ENCODE measurements at regions not wholly inside any gene's neighbourhood (a gene's known extent, or its start where the extent isn't known, plus 50 kb on each side); places are given as distances from the start of the nearest gene placed in this dataset.

DNA sequence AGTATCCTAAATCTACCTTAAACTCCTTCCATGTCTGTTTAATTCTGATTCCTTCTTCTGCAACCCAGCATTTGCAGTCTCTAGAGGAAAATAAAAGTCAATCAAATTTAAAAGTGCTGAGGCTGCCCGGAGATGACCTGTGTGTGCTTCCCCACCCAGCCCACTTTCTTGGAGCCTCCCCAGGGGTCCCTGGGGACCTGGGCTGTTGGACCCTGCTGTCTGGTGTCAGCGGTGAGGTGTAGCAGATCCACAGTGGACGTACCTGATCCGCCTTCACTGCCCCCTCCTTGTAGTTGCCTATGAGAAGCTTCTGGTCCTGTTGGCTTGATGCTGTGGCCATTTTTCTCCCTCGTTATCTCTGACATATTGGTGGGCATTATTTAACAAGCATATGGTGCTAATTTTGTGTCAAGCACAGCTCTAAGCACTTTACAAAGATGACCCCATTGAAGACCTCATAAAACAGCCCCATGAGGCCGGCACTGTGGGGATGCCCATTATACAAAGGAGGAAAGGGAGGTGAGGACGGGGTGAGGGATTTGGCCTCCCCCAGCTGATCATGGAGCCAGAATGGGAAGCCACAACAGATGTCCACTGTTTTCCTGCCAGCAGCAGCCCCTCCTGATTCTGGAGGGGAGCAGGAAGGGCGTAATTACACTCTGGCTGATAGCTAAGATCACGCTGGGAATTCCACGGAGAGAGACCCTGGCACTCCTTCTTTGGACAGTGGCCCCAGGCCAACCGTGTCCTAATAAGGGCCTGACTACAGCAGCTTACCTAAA, 628.2 kb downstream of the CDH26 start:
- Histone ChIP-seq H3K9me3 (ENCODE audit: control insufficient read depth, low read length) (no peaks in the 10 kb centered on the region), H3K36me3 (ENCODE audit: control insufficient read depth, insufficient read depth, low read length) (no peaks in the 10 kb centered on the region), H3K27me3 (replicated peaks; ENCODE audit: control insufficient read depth, insufficient read depth, low read length, poor library complexity, severe bottlenecking) (no peaks in the 10 kb centered on the region), H3K4me3 (ENCODE audit: insufficient read depth, low read depth, low read length, poor library complexity, severe bottlenecking) (no peak overlapping the region), H3K27ac (ENCODE audit: insufficient read depth, low read length, poor library complexity, severe bottlenecking) (no peak overlapping the region), H3K4me1 (ENCODE audit: control insufficient read depth, insufficient read depth, low read length, poor library complexity, severe bottlenecking) (no peaks in the 10 kb centered on the region)
- DNase-seq: no peak

DNA sequence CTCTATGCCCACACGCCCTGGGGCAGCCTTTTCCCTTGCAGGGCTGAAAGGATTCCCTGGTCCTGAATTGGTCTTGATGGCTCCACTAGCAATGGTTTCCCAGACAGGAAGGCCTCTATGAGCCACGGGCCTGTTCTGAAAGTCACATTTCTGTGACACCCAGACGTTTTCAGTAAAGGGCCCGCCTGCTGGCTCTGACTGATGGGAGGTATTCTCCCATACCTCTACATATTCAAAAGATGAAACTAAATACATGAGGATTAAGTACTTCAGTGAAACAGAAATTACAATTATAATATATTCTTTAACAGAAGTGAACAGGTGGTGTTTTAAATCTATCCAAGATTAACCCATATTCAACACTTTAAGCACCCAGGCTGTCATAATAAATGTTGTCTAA, 629.8 kb downstream of the CDH26 start:
- H3K9me3 ChIP-seq (ENCODE audit: control insufficient read depth, low read length): no peaks in the 10 kb centered on the region
- H3K4me1 ChIP-seq (ENCODE audit: control insufficient read depth, insufficient read depth, low read length, poor library complexity, severe bottlenecking): no peaks in the 10 kb centered on the region
- DNase-seq: no peak
- H3K27ac ChIP-seq (ENCODE audit: insufficient read depth, low read length, poor library complexity, severe bottlenecking): no peak overlapping the region
- H3K27me3 ChIP-seq (replicated peaks; ENCODE audit: control insufficient read depth, insufficient read depth, low read length, poor library complexity, severe bottlenecking): no peaks in the 10 kb centered on the region
- H3K36me3 ChIP-seq (ENCODE audit: control insufficient read depth, insufficient read depth, low read length): no peaks in the 10 kb centered on the region
- H3K4me3 ChIP-seq (ENCODE audit: insufficient read depth, low read depth, low read length, poor library complexity, severe bottlenecking): no peak overlapping the region

DNA sequence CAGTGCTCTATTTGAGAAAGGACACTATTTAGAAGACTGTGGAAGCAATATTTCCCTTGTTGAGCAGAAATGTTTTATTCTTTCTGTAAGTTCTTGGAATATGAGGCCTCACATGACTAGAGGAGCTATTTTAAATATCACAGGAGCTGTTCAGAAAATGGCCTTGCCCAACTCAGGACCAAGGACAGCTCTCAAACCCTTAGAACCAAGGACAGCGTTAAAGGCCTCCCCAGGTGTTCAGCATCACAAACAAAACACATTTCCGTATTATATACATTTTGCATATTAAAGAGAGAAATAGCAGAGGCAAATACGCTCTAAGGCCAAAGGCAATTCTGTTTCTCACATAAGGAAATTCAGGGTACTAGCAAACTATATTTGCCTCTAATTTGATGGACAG, 631.4 kb downstream of the CDH26 start:
- Histone ChIP-seq H3K27me3 (replicated peaks; ENCODE audit: control insufficient read depth, insufficient read depth, low read length, poor library complexity, severe bottlenecking) (no peaks in the 10 kb centered on the region), H3K4me3 (ENCODE audit: insufficient read depth, low read depth, low read length, poor library complexity, severe bottlenecking) (no peak overlapping the region), H3K9me3 (ENCODE audit: control insufficient read depth, low read length) (no peaks in the 10 kb centered on the region), H3K4me1 (ENCODE audit: control insufficient read depth, insufficient read depth, low read length, poor library complexity, severe bottlenecking) (no peaks in the 10 kb centered on the region), H3K27ac (ENCODE audit: insufficient read depth, low read length, poor library complexity, severe bottlenecking) (no peak overlapping the region), H3K36me3 (ENCODE audit: control insufficient read depth, insufficient read depth, low read length) (no peaks in the 10 kb centered on the region)
- no peak for DNase-seq

DNA sequence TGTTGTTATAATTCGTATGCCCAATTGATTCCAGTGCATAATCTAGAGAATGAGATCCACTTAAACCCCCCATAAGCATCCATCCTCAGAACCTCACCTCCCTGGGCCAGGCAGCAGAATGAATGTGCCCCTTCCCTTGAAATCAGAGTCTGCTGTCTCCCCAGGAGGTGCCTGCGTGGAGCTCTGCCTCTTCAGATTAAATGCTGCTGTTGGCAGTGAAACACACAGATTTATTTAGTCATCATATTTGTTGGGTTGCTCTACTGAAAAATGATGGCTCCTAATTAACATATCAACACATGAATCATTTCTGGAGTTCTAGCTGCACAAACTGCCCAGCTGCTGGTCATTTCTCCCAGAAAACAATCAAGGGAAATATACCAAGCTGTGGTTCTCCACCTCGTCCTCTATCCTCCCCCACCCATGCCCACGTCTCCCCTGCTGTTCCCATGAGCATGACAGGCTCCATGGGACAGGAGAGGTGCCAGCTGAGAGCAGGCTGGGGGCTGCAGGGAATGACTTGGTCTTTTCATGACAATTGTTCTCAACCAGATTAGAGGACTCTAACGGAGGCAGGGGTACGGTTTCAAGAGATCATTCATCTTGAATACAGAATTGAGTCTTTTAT, 633.1 kb downstream of the CDH26 start:
- Histone ChIP-seq H3K4me1 (ENCODE audit: control insufficient read depth, insufficient read depth, low read length, poor library complexity, severe bottlenecking) (no peaks in the 10 kb centered on the region), H3K36me3 (ENCODE audit: control insufficient read depth, insufficient read depth, low read length) (no peaks in the 10 kb centered on the region), H3K27me3 (replicated peaks; ENCODE audit: control insufficient read depth, insufficient read depth, low read length, poor library complexity, severe bottlenecking) (no peaks in the 10 kb centered on the region), H3K27ac (ENCODE audit: insufficient read depth, low read length, poor library complexity, severe bottlenecking) (no peak overlapping the region), H3K9me3 (ENCODE audit: control insufficient read depth, low read length) (no peaks in the 10 kb centered on the region), H3K4me3 (ENCODE audit: insufficient read depth, low read depth, low read length, poor library complexity, severe bottlenecking) (no peak overlapping the region)
- DNase-seq: no peak

DNA sequence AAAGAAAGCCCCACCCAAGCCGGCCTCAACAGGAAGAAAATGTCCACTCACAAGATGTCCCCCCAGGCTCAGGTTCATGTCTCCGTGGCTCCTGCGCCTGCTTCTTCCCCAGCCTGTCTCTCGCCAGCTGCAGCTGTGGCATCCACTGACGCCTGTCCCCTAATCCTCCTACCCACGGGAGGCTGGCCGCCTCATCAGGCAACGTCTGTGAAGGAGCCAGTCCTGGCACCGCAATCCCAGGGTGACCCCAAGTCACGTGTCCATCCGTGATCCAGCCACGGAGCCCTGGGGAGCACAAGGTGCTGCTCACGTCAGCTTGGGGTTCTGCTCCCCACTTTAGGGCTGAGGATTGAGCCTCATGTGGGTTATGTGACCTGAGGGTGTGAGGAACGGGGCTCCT, 640.3 kb downstream of the CDH26 start:
- Histone ChIP-seq H3K36me3 (ENCODE audit: control insufficient read depth, insufficient read depth, low read length) (no peaks in the 10 kb centered on the region), H3K27me3 (replicated peaks; ENCODE audit: control insufficient read depth, insufficient read depth, low read length, poor library complexity, severe bottlenecking) (no peaks in the 10 kb centered on the region), H3K27ac (ENCODE audit: insufficient read depth, low read length, poor library complexity, severe bottlenecking) (no peak overlapping the region), H3K9me3 (ENCODE audit: control insufficient read depth, low read length) (no peaks in the 10 kb centered on the region), H3K4me1 (ENCODE audit: control insufficient read depth, insufficient read depth, low read length, poor library complexity, severe bottlenecking) (no peaks in the 10 kb centered on the region), H3K4me3 (ENCODE audit: insufficient read depth, low read depth, low read length, poor library complexity, severe bottlenecking) (no peak overlapping the region)
- DNase-seq: no peak

DNA sequence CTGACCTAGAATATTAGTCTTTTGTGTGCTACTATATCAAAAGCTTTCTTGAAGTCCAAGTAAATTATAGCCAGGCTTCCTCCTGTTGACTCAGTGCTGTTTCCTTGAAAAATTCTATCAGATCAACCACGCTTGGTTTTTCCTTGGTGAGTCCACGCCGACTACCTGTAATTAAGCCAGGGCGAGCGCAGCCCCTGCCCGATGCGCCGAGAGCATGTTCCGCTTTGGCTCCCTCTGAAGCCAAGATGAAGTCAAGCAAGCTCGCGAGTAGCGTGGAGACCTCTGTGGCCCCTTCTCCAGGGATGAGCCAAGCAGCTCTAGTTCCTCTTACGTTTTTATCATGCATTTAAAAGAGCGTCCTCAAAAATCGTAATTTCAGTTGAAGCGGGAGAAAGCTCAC, 641.2 kb downstream of the CDH26 start:
- Histone ChIP-seq H3K36me3 (ENCODE audit: control insufficient read depth, insufficient read depth, low read length) (no peaks in the 10 kb centered on the region), H3K4me1 (ENCODE audit: control insufficient read depth, insufficient read depth, low read length, poor library complexity, severe bottlenecking) (no peaks in the 10 kb centered on the region), H3K4me3 (ENCODE audit: insufficient read depth, low read depth, low read length, poor library complexity, severe bottlenecking) (no peak overlapping the region), H3K27ac (ENCODE audit: insufficient read depth, low read length, poor library complexity, severe bottlenecking) (no peak overlapping the region), H3K27me3 (replicated peaks; ENCODE audit: control insufficient read depth, insufficient read depth, low read length, poor library complexity, severe bottlenecking) (no peaks in the 10 kb centered on the region), H3K9me3 (ENCODE audit: control insufficient read depth, low read length) (no peaks in the 10 kb centered on the region)
- DNase-seq: no peak

DNA sequence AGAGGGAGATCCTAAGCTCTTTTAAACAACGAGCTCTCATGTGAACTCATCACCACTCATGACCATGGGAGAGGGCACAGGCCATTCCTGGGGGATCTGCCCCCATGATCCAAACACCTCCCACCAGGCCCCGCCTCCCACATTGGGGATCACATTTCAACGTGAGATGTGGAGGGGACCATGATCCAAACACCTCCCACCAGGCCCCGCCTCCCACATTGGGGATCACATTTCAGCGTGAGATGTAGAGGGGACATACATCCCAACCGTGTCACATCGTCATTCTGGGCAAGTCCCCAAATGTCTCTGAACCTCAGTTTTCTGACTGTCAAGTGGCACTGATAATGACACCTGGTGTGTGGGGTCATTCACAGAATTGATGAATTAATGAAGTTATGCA, 641.8 kb downstream of the CDH26 start:
- Histone ChIP-seq H3K4me1 (ENCODE audit: control insufficient read depth, insufficient read depth, low read length, poor library complexity, severe bottlenecking) (no peaks in the 10 kb centered on the region), H3K27me3 (replicated peaks; ENCODE audit: control insufficient read depth, insufficient read depth, low read length, poor library complexity, severe bottlenecking) (no peaks in the 10 kb centered on the region), H3K9me3 (ENCODE audit: control insufficient read depth, low read length) (no peaks in the 10 kb centered on the region), H3K36me3 (ENCODE audit: control insufficient read depth, insufficient read depth, low read length) (no peaks in the 10 kb centered on the region), H3K4me3 (ENCODE audit: insufficient read depth, low read depth, low read length, poor library complexity, severe bottlenecking) (no peak overlapping the region), H3K27ac (ENCODE audit: insufficient read depth, low read length, poor library complexity, severe bottlenecking) (no peak overlapping the region)
- no peak for DNase-seq

DNA sequence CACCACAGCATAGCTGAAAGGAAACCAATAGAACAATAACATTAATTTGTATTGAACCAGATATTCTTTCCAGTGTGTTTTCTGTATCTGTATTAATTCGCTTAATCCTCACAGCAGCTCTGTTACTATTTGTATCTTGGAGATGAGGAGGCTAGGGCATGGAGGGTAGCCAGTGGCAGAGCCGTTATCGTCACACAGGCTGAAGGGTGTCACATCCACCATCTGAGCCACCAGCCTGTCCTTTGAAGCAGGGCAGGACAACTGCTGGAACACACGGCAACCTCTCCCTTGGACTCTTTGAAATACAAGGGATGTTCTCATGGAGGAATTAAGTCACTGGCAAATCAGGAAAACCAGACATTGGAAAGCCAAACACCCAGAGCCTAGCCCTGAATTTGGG, 628.0 kb upstream of the CDH4 start:
- Histone ChIP-seq H3K27ac (ENCODE audit: insufficient read depth, low read length, poor library complexity, severe bottlenecking) (no peak overlapping the region), H3K4me3 (ENCODE audit: insufficient read depth, low read depth, low read length, poor library complexity, severe bottlenecking) (no peak overlapping the region), H3K27me3 (replicated peaks; ENCODE audit: control insufficient read depth, insufficient read depth, low read length, poor library complexity, severe bottlenecking) (no peaks in the 10 kb centered on the region), H3K9me3 (ENCODE audit: control insufficient read depth, low read length) (no peaks in the 10 kb centered on the region), H3K36me3 (ENCODE audit: control insufficient read depth, insufficient read depth, low read length) (no peaks in the 10 kb centered on the region), H3K4me1 (ENCODE audit: control insufficient read depth, insufficient read depth, low read length, poor library complexity, severe bottlenecking) (no peaks in the 10 kb centered on the region)
- no peak for DNase-seq

DNA sequence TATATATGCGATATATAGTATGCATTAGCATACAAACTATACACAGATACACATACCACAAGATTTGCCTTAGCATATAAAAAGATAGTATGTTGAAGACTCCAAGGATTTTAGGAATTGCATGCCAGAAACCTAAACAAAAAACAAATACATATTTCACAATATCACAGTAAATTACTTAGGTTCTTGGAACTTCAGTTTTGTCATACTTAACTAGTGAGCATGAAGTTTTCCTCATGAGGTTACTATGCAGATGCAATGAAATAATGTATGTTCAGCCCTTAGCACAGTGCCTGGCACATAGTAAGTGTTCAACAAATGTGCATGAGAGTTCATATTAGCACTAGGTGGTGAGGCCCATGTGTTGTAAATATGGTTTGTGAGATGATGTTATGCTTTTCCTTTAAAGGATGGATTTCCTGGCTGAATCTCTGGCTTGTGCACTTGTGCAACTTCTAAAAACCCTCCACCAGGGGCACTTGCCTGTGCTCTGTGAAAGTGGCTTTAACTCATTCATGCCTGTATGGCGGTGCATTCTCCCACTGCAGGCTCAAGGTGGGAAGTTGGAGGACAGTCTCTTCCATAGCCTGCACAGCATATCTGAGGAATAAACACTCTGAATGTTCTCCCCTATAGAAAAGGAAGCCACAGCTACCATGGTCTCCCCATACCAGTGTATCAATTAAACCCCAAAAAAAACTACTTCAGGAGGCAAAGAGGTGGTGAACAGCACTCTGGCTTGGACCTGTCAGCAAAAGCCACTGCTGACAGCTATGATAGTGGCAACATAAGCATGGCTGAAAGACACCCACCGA, 624.1 kb upstream of the CDH4 start:
- H3K4me3 ChIP-seq (ENCODE audit: insufficient read depth, low read depth, low read length, poor library complexity, severe bottlenecking): no peak overlapping the region
- DNase-seq: no peak
- no peaks in the 10 kb centered on the region for H3K36me3 ChIP-seq (ENCODE audit: control insufficient read depth, insufficient read depth, low read length)
- H3K9me3 ChIP-seq (ENCODE audit: control insufficient read depth, low read length): no peaks in the 10 kb centered on the region
- no peaks in the 10 kb centered on the region for H3K27me3 ChIP-seq (replicated peaks; ENCODE audit: control insufficient read depth, insufficient read depth, low read length, poor library complexity, severe bottlenecking)
- H3K4me1 ChIP-seq (ENCODE audit: control insufficient read depth, insufficient read depth, low read length, poor library complexity, severe bottlenecking): no peaks in the 10 kb centered on the region
- H3K27ac ChIP-seq (ENCODE audit: insufficient read depth, low read length, poor library complexity, severe bottlenecking): no peak overlapping the region

DNA sequence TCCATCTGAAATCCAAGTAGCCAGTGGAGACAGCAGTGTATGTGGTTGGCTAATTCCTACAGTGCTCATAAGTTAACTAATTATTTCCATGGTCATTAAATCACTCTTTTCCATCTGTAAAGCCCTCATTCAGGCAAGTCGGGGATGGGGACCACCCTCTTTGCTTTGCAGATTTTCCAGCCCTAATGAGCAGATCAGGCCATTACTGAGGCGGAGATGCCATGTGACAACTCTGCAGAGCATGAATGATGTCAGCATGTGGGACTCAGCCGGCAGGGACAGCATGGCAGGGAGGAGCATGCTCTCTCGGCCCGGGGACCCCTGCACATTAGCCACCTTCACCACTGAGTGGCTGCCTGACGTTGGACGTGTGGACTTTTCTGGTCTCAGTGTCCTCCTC, 623.3 kb upstream of the CDH4 start:
- Histone ChIP-seq H3K4me3 (ENCODE audit: insufficient read depth, low read depth, low read length, poor library complexity, severe bottlenecking) (no peak overlapping the region), H3K9me3 (ENCODE audit: control insufficient read depth, low read length) (no peaks in the 10 kb centered on the region), H3K27ac (ENCODE audit: insufficient read depth, low read length, poor library complexity, severe bottlenecking) (no peak overlapping the region), H3K27me3 (replicated peaks; ENCODE audit: control insufficient read depth, insufficient read depth, low read length, poor library complexity, severe bottlenecking) (no peaks in the 10 kb centered on the region), H3K36me3 (ENCODE audit: control insufficient read depth, insufficient read depth, low read length) (no peaks in the 10 kb centered on the region), H3K4me1 (ENCODE audit: control insufficient read depth, insufficient read depth, low read length, poor library complexity, severe bottlenecking) (no peaks in the 10 kb centered on the region)
- no peak for DNase-seq

All from effector memory CD4-positive, alpha-beta T cell (primary cell).